IPS-NIHi7 (cell line): ENCODE measurements at regions not wholly inside any gene's neighbourhood (a gene's known extent, or its start where the extent isn't known, plus 50 kb on each side); places are given as distances from the start of the nearest gene placed in this dataset.

ENCODE experiments used
- DNase-seq: peaks from one replicate; pipeline ENCODE4 v3.0.0; 2012; ENCODE audit warnings: mixed read lengths; ENCODE audit errors: extremely low spot score

DNA sequence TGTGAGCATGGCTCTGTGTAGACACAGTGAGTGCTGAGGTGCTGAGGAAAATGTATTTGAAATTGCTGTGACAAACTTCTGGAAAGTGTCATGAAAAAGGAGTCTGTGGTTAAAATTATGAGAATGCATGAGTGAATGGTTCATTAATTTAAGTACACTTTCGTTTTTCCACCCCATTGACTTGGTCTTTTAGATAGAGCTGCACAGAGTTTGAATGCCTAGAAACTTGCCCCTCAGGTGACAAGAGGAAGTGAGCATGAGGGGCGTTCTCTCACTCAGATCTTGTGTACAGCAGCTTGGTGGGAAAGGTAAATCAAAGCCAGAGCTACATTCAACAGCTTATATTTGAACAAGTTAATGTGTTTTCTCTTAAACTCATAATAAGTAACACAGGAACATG, 296.8 kb downstream of the WDR72 start:
- DNase-seq = no peak

DNA sequence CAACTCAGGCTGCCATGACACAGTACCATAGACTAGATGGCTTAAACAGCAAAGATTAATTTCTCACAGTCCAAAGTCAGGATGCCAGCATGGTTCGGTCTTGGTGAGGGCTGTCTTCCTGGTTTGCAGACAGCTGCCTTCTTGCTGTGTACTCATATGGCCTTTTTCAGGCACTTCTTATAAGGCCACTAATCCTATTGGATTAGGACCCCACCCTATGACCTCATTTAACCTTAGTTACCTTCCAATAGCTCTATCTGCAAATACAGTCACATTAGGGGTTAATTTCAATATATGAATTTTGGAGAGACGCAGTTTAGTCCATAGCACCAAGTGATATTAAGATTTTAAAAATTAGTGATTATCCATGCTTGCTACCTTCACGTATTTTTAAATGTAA, 297.8 kb downstream of the WDR72 start:
- DNase-seq = no peak

DNA sequence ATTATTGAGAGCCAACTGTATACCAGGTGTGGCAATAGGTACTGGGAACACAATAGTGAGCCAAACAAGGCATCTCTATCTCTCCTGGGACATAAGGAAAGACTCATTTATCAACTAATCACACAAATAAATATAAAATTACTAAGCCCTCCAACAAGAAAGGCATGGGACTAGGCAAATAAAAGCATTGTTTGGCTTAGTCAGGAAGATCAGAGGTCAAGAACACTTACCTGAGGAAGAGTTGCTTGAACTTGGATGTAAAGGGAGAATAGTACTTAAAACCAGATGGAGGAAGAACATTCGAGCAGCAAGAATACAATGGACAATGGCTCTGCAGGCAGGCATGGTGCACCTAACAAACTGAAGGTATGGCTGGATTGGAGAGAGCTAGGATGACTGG, 300.7 kb downstream of the WDR72 start:
- no peak for DNase-seq

DNA sequence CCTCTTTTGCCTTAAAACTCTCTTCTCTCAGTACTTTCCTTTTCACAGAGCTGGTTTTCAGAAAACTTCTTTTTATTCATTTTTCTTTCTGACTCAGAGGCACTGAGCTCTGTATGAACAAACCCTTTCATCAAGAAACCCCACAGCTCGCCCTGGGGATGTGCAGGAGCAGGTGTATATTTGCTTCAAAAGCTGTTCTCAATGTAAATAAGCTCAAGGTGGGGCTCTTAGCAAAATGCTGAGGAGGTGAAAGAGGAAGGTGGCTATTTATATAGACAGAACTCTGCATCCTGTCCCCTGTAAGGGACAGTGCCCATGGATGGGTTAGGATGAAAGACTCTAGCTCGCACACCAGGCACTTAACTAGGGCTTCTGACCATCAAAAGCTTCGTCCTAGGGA, 302.0 kb downstream of the WDR72 start:
- DNase-seq = no peak

DNA sequence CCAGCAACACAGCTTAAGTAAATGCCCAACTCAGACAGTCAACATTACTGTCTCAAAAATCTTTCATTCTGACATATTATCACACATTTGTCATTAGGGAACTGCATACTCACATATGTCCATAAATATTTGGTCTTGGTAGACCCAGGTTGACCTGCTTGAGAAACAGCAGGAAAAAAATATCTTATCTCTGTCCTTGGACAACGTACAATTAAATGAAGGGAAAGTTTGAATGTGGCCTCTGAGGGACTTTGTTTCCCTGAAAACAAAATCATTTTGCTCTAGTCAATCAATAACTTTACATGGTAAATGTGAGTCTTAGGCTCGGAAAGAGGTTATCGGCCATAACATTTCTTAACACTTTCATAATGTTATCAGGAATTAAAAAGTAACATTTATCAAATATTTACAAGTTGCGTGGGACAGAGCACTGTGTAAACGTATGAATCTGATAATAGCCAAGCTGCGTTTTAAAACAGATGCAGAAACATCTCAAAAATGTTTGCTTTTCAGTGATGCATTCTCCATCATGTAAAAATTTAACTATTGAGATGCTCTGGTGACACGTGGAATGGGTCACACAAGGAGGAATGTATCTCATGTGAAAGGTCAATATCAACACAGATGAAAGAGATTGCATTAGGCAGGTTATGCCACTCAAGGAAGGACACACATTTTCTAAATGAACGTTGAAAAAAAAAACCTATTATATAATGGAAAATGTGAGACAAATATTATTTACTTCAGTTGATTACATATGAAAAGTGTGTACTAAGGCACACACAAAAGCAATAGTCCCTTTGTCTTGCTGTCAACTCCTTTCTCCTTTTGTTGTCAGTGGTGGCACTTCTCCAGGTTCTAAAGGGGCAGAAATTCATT, 304.4 kb downstream of the WDR72 start:
- no peak for DNase-seq

DNA sequence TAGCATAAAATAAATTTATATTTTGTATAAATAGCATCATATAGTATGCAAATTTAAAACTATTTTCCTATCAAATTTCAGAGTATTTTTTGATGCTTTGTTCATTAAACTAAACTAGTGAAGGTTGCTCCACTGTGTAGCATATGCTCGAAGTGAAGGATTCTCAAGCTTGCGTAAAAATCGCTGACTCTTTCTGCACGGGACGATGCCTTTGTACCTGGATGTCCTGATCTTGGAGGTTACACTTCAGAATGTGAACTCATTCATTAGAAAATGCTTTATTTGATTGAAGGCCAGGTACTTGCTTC, 305.0 kb downstream of the WDR72 start:
- no peak for DNase-seq

DNA sequence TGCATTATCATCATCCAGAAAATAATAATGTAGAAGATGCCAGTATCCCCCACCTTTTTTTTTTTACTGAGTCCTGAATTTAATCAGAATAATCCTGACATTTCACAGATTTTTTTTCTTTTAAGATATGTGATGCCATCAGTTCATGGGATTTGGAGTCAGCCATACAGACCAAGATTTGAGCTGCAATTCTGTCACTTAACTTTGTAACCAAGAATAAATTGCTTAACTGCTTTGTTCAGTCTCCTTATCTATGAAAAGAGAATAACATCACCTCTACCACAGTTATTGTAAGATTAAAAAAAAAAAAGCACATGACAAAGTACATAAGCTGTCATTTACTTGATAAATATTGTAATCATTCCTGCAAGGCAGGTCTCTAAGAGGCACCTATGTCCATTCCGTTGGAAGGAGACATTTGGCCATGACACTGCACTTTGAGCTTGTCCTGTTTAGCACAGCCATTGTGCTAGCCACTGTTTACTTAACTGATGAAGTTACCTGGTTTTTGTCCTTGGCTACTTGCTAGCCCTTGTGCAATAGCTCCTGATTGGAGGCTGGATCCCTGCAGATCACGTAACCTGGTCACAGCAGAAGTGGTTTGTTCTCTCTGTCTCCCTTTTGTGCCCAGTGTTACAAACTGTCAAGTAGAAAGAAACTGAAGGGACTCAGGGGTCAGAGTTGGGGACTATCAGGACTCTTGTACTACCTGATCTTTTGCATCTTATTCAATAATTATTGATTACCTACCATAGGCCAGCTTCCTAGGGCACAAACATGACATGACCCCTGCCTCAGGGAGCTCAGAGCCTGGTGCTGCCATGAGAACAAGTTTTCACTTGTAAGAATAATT, 306.0 kb downstream of the WDR72 start:
- DNase-seq = no peak

DNA sequence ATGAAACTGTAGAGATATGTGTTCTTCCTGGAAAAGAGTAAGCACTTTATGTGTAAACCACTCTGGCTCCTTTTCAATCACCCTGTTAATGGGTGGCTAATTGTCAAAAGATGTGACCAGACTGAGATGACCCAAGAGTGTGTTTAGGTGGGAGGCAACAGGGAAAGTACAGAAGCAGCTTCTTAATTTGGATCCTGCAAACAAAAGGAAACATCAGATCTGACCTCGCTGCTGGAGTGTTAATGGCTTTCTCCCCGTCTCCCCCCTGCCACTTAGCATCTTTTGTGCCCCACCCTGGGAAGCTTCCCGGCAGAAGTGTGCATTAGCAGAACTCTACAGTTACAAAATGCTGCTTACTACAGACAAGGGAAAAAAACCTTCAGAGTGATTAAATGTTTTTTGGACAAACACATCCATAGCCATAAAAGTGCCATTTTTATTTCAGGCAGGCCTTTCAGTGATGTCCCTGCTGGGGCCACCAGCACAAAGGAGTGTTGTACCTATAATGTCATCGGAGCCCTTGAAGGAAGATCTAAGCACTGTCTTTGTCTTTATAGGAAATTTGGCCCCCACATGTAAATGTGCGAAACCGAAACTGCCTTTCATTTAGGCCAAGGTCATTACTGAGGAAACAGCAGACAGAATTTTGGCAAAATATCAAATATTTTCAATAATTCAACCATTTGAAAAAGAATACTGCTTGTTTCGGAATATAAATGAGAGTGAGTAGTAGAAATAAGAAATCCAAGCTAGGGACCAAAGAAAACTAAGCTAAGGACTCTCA, 311.0 kb downstream of the WDR72 start:
- DNase-seq = peak; percentile 14

DNA sequence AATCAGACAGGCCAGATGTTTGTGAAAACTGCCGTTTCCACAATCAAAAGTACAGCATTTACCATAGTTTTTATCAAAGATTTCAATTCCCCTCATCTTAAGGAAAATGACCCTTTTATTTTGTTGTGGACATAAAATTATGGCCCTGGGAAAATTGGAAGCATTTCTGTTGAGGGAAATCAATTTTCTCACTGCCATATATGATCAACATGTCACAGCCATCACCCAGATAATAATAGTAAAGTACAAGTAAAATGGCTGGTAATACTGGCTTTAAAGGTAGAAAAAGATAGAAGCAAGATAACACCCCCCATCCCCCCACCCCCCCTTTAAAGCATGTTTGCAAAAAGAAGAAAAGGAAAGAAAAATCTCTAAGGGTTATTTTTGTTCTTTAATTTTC, 311.7 kb downstream of the WDR72 start:
- DNase-seq = no peak

DNA sequence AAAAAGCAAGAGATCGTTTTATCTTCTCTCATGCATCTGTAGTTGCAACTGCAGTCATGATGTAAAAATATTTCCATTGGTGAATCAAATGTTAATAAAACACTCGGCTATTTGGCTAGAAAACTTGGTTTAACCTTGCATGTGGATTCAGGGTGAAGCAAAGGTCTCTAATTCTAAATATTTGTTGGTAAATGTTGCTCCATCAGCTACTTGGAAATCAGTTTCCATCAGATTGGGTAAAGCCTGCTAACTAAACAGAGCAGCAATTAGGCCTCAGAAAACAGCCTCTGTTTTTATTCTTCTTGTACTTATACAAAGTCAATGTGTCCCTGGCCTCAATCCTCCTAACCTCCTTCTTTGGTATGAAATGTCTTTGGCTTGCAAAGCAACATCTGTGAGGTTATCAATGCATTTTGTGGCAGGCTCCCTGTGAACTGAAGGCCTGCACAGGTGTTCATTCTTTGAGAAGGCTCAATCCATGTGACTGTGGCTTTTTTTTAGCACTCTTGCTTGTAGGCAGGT, 312.3 kb downstream of the WDR72 start:
- DNase-seq = no peak

DNA sequence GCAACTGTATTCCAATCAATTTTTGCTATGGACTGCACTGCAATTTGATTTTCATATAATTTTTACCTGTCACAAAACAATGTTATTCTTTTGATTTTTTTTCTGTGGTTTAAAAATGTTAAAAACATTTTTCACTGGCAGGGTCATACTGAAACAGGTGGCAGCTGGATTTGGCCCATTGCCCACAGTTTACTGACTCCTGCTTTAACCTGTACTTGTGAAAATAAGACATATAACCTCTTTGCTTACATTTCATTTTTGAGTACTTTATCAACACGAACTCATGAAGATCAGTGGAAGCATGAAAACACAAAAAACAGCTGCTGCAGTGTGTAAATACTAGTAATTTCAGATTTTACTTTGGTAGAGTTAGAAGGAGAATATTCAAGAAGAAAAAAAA, 313.1 kb downstream of the WDR72 start:
- DNase-seq = no peak

DNA sequence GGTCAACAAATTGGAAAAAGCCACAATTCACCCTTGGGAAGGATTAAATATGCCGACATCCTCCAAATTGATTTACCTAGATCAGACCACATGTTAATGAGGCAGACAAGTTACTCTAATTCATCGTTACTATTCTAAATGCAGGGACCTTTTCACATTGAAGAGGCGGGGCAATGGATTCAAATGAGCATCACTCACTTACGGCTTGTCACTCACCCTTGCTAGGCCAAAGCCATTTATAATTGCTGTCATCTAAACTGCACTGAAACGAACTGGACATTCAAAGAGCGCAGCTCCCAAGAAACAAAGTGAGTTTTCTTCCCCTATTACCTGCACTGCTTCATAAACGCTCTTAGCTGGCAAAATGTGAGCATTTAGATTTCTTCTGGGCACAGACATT, 313.9 kb downstream of the WDR72 start:
- DNase-seq = no peak

DNA sequence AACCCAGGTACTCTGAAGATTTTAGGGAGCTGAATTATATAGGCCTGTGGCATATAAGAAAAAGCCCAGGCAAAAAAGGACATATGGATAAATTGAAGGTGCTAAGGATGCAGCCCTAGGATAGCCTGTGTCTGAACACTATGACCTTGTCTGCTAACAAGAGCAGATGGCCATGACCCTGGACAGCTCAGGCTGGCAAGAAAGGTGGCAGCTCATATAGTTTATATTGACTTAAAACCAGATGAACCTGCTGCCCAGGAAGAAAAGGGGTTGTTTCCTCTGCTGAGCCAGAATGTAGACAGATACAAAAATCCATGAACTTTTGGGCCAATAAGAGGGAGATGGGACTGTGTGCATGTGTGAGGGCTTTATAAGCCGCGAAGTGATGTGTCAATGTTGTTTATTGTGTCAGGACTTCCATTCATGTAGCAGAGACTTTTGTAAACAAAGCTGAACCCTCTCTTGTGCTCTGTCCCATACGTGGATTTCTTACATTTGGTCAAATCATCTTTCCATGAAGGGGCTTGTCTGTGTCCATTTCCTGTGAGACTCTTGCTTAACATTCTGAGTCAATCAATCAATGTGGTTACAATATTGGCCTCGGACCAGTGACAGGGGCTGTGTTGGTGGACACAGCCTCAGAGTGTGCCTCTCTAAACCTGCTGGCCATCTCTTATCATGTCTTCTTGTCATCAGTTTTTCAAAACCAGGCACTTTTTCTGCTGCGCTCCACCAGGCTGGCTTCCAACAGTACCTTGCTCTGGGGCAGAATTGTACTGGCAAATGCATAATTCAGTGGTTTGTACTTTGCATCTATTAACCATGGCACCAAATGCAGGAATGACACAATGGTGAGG, 321.2 kb downstream of the WDR72 start:
- DNase-seq = no peak

DNA sequence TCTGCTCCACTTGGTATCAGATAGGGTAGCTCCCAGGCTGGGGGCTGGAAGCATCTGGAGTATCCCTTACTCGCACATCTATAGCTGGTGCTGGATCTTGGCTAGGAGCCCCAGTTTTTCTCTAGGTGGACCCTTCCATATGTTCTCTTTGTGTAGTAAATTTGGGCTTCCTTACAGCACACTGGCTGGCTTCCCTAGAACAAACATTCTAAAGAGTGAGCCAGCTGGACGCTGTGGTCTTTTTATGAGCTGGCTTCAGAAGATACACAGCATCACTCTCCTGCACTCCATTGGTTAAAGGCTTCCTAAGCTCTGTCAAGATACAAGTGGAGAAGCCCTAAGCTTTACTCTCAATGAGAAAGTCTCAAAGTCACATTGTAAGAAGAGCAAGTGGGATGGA, 322.1 kb downstream of the WDR72 start:
- no peak for DNase-seq

DNA sequence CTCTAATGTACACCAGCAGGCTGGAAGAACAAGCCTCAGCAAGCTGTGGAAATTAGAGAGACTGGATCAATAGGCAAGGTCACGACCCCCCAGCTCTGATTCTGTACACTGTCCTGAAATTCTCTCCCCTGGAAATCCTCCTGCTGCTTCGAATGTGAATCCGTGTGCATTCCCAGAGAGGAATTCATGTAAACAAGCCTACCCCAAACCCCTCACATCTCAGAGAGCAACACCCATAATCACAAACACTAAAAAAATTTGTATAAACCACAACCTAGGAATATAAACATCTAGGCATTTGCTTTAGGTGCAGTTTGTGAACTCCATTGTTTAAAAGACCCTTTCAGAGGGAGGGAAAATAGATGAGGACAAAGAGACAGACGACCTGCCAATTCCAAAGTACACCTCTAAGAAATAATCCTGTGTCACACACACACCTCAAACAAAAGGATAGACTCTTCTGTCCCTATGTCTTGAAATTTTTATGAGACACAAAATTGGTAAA, 325.2 kb downstream of the WDR72 start:
- DNase-seq = no peak

DNA sequence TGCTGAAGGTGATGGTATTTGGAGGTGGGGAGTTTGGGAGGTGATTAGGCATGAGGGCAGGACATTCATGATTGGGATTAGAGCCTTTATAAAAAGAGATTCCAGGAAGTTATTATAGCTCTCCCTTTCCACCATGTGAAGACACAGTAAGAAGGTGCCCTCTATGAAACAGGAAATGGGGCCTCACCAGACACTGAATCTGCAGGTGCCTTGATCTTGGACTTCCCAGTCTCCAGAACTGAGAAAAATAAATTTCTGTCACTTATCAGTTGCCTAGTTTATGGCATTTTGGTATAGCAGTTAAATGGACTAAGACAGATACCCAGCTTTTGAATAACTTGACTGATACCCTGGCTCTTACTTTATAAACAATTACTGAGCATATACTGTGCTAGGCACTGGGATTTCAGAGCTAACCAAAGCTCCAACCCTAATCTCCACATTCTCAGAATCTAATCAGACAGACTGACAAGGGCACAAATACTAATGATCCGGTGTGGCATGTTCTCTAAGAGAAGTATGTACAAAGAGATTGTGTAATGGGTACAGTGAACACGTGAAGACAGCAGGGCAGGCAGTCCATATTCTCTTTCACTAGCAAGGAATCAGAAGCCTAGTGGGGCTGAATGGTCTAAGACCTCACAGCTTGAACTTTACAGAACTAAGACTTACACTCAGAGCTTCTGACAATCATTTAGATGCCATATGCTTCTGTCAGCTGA, 343.1 kb downstream of the WDR72 start:
- DNase-seq = no peak

DNA sequence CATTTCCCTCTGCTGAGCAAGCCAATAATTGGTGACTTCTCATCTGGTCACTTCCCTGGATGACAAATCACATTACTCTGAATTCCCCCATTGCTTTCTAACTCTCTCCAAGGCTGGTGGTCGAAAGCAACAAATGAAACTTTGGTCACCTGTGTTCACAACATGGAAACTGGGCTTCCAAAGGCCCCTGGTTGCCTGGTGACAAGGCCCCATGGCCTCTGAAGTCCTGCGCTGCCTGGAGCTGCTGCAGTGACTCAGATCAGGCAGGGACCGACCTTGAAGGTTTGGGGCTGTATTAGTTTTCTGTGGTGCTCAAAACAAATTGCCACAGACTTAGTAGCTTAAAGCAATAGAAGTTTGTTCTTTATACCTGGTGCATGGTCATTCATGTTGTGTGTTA, 345.3 kb downstream of the WDR72 start:
- no peak for DNase-seq

DNA sequence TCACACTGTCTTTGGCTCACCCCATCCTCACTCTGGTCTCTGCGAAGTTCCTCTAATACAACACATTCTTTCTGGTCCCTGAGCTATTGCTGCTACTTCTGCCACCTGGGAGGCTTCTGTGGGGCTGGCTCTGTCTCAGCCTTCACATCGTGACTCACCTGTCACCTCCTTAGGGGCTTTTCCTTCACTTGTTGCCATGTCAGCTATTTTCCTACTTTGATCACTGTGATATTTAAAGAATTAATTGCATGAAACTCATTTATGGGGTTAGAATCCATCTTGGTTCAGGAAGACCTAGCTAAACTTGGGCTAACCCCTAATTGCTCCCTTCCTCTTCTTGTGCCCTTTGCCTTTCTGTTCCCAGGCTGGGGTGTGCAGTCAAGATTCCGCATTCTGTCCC, 346.9 kb downstream of the WDR72 start:
- no peak for DNase-seq

DNA sequence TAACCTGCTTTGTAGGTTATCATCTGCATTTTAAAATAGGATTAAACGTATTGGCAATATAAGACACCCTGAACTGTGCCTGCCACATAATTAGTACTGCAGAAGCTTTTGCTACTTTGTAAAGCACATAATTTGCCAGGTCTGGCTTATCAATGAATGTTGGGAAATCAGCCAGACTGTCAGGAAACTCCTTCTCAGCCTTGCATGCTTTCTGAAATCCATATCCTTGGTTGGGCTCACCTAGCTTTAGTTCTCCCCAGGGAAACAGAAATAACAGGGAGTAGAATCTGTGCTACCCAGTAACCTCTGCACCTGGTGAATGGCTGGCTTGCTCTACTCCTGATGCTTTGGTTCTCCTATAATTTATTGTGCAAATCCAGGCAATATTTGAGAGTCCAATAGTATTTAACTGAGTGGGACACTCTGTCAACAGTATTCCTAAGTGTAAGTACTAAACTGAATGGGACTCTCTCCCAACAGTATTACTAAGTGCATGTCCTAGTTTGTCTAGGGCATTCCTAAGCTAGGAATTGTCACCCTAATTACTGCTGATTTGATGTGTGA, 354.5 kb downstream of the WDR72 start:
- no peak for DNase-seq

DNA sequence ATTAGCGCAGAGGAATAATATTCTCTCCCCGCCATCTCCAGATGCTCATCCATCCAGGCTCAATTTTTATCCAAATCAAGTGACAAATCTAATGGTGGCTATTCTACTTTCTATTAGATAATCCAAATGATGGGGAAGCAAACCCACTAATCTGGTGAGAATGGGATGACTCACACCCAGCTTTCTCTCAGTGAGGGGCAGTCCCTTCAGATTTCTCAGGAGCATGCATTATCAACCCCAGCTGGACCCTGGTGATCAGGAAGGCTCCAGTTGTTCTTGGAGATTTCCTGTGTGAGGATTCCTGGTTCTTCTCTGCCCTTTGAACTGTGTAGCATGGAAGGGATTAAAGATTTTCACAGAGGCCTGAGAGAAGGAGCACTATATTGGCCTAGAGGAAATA, 358.0 kb downstream of the WDR72 start:
- DNase-seq = peak; percentile 23
